ENCODE measurements at regions not wholly inside any gene's neighbourhood (a gene's known extent, or its start where the extent isn't known, plus 50 kb on each side); places are given as distances from the start of the nearest gene placed in this dataset.

- no peak overlapping the region for H3K27ac Mint-ChIP-seq
- H3K36me3 Mint-ChIP-seq (ENCODE audit: low read depth): no peaks in the 10 kb centered on the region
- H3K4me3 Mint-ChIP-seq: no peak overlapping the region
- H3K9me3 Mint-ChIP-seq: no peaks in the 10 kb centered on the region
- no peak for ATAC-seq (replicated peaks)
- peaks cover 9% of the 10 kb centered on the region for H3K4me1 Mint-ChIP-seq
- H3K27me3 Mint-ChIP-seq: peaks cover 44% of the 10 kb centered on the region
Observed at GRCh38 chr3:194225988-194226663, 90.2 kb downstream of the HES1 start.

- ATAC-seq (replicated peaks): no peak
- H3K4me1 Mint-ChIP-seq: no peaks in the 10 kb centered on the region
- H3K27me3 Mint-ChIP-seq: peaks cover 24% of the 10 kb centered on the region
- H3K9me3 Mint-ChIP-seq: no peaks in the 10 kb centered on the region
- H3K27ac Mint-ChIP-seq: no peak overlapping the region
- H3K4me3 Mint-ChIP-seq: no peak overlapping the region
- no peaks in the 10 kb centered on the region for H3K36me3 Mint-ChIP-seq (ENCODE audit: low read depth)
Observed at GRCh38 chr3:194231929-194232832, 96.2 kb downstream of the HES1 start.

- Mint-ChIP-seq H3K36me3 (ENCODE audit: low read depth) (no peaks in the 10 kb centered on the region), H3K4me1 (no peaks in the 10 kb centered on the region), H3K4me3 (no peak overlapping the region), H3K9me3 (no peaks in the 10 kb centered on the region), H3K27me3 (peaks cover 20% of the 10 kb centered on the region), H3K27ac (no peak overlapping the region)
- no peak for ATAC-seq (replicated peaks)
Observed at GRCh38 chr3:194233150-194233549, 97.2 kb downstream of the HES1 start.

GRCh38 chr3:194235160-194235559 lies 99.2 kb downstream of the HES1 start:
- H3K27ac Mint-ChIP-seq: no peak overlapping the region
- no peaks in the 10 kb centered on the region for H3K9me3 Mint-ChIP-seq
- H3K4me3 Mint-ChIP-seq: no peak overlapping the region
- no peaks in the 10 kb centered on the region for H3K36me3 Mint-ChIP-seq (ENCODE audit: low read depth)
- no peaks in the 10 kb centered on the region for H3K4me1 Mint-ChIP-seq
- peaks cover 9% of the 10 kb centered on the region for H3K27me3 Mint-ChIP-seq
- no peak for ATAC-seq (replicated peaks)

GRCh38 chr3:194237110-194237509 lies 101.2 kb downstream of the HES1 start:
- Mint-ChIP-seq H3K36me3 (ENCODE audit: low read depth) (no peaks in the 10 kb centered on the region), H3K27ac (no peak overlapping the region), H3K9me3 (no peaks in the 10 kb centered on the region), H3K27me3 (peaks cover 8% of the 10 kb centered on the region), H3K4me3 (no peak overlapping the region), H3K4me1 (no peaks in the 10 kb centered on the region)
- no peak for ATAC-seq (replicated peaks)

- H3K36me3 Mint-ChIP-seq (ENCODE audit: low read depth): no peaks in the 10 kb centered on the region
- peaks cover 3% of the 10 kb centered on the region for H3K27me3 Mint-ChIP-seq
- no peak overlapping the region for H3K27ac Mint-ChIP-seq
- no peaks in the 10 kb centered on the region for H3K9me3 Mint-ChIP-seq
- H3K4me1 Mint-ChIP-seq: no peaks in the 10 kb centered on the region
- no peak for ATAC-seq (replicated peaks)
- H3K4me3 Mint-ChIP-seq: no peak overlapping the region
Observed at GRCh38 chr3:194240766-194241165, 104.8 kb downstream of the HES1 start.

GRCh38 chr3:194243172-194243837 lies 107.4 kb downstream of the HES1 start:
- no peak overlapping the region for H3K27ac Mint-ChIP-seq
- H3K27me3 Mint-ChIP-seq: peaks cover 3% of the 10 kb centered on the region
- no peak for ATAC-seq (replicated peaks)
- H3K4me1 Mint-ChIP-seq: no peaks in the 10 kb centered on the region
- no peaks in the 10 kb centered on the region for H3K9me3 Mint-ChIP-seq
- no peaks in the 10 kb centered on the region for H3K36me3 Mint-ChIP-seq (ENCODE audit: low read depth)
- no peak overlapping the region for H3K4me3 Mint-ChIP-seq

GRCh38 chr3:194244167-194244566 lies 107.0 kb downstream of the CPN2 start:
- Mint-ChIP-seq H3K36me3 (ENCODE audit: low read depth) (no peaks in the 10 kb centered on the region), H3K9me3 (no peaks in the 10 kb centered on the region), H3K27me3 (peaks cover 3% of the 10 kb centered on the region), H3K4me1 (no peaks in the 10 kb centered on the region), H3K4me3 (no peak overlapping the region), H3K27ac (no peak overlapping the region)
- no peak for ATAC-seq (replicated peaks)

GRCh38 chr3:194245474-194245873 lies 105.7 kb downstream of the CPN2 start:
- H3K27me3 Mint-ChIP-seq: peaks cover 3% of the 10 kb centered on the region
- H3K4me1 Mint-ChIP-seq: no peaks in the 10 kb centered on the region
- no peaks in the 10 kb centered on the region for H3K36me3 Mint-ChIP-seq (ENCODE audit: low read depth)
- no peaks in the 10 kb centered on the region for H3K9me3 Mint-ChIP-seq
- no peak for ATAC-seq (replicated peaks)
- no peak overlapping the region for H3K4me3 Mint-ChIP-seq
- no peak overlapping the region for H3K27ac Mint-ChIP-seq

GRCh38 chr3:194245975-194246561 lies 105.1 kb downstream of the CPN2 start:
- Mint-ChIP-seq H3K9me3 (no peaks in the 10 kb centered on the region), H3K4me3 (no peak overlapping the region), H3K4me1 (no peaks in the 10 kb centered on the region), H3K36me3 (ENCODE audit: low read depth) (no peaks in the 10 kb centered on the region), H3K27ac (no peak overlapping the region), H3K27me3 (peaks cover 3% of the 10 kb centered on the region)
- no peak for ATAC-seq (replicated peaks)

GRCh38 chr3:194246709-194247349 lies 104.3 kb downstream of the CPN2 start:
- ATAC-seq (replicated peaks): no peak
- no peak overlapping the region for H3K27ac Mint-ChIP-seq
- H3K9me3 Mint-ChIP-seq: no peaks in the 10 kb centered on the region
- H3K27me3 Mint-ChIP-seq: peaks cover 3% of the 10 kb centered on the region
- H3K4me1 Mint-ChIP-seq: no peaks in the 10 kb centered on the region
- no peaks in the 10 kb centered on the region for H3K36me3 Mint-ChIP-seq (ENCODE audit: low read depth)
- no peak overlapping the region for H3K4me3 Mint-ChIP-seq

GRCh38 chr3:194247350-194247740 lies 103.8 kb downstream of the CPN2 start:
- Mint-ChIP-seq H3K9me3 (no peaks in the 10 kb centered on the region), H3K36me3 (ENCODE audit: low read depth) (no peaks in the 10 kb centered on the region), H3K4me3 (no peak overlapping the region), H3K27me3 (peaks cover 3% of the 10 kb centered on the region), H3K4me1 (no peaks in the 10 kb centered on the region), H3K27ac (no peak overlapping the region)
- ATAC-seq (replicated peaks): no peak

- Mint-ChIP-seq H3K4me3 (no peak overlapping the region), H3K36me3 (ENCODE audit: low read depth) (no peaks in the 10 kb centered on the region), H3K9me3 (no peaks in the 10 kb centered on the region), H3K27me3 (peaks cover 3% of the 10 kb centered on the region), H3K27ac (no peak overlapping the region), H3K4me1 (no peaks in the 10 kb centered on the region)
- no peak for ATAC-seq (replicated peaks)
Observed at GRCh38 chr3:194249323-194250097, 101.6 kb downstream of the CPN2 start.

All from activated T-helper 17 cell treated with anti-CD3 and anti-CD28 coated beads, Interleukin-2, amount 50 U/mL, for 72 hours (primary cell).